Natural killer cell treated with Interleukin-12 subunit alpha and Interleukin-12 subunit beta and Interleukin-15 and Interleukin-18, amount 100 ng/mL, for 72 hours (primary cell): ENCODE measurements at regions not wholly inside any gene's neighbourhood (a gene's known extent, or its start where the extent isn't known, plus 50 kb on each side); places are given as distances from the start of the nearest gene placed in this dataset.

ENCODE experiments used
- ATAC-seq, 2 donors: fragments of 150-1000 bp; cut with Tn5 transposase in 1 of 2; sonication (Bioruptor Pico), chemical (Tn5 transposase) in 1 of 2; 2 replicates each; pipeline ENCODE4 v1.10.0; 2021
- DNase-seq: peaks from one replicate; pipeline ENCODE4 v3.0.0; 2022; ENCODE audit warnings: low spot score
- H3K27ac Mint-ChIP-seq, 2 donors: 1 replicate in 1 of 2; 2 replicates in 1 of 2; pipeline ENCODE4 v1.8.0; 2022; ENCODE audit warnings: mixed read lengths in 2 of 2, mild to moderate bottlenecking in 1 of 2, moderate library complexity in 1 of 2
- H3K27me3 Mint-ChIP-seq, 2 donors: 1 replicate in 1 of 2; 2 replicates in 1 of 2; pipeline ENCODE4 v1.8.0; 2022; ENCODE audit warnings: mixed read lengths in 2 of 2
- H3K36me3 Mint-ChIP-seq: one replicate; pipeline ENCODE4 v1.8.0; 2022; ENCODE audit warnings: mixed read lengths
- H3K4me1 Mint-ChIP-seq, 2 donors: 1 replicate in 1 of 2; 2 replicates in 1 of 2; pipeline ENCODE4 v1.8.0; 2022; ENCODE audit warnings: low read depth in 2 of 2, mixed read lengths in 2 of 2, mild to moderate bottlenecking in 1 of 2
- H3K4me3 Mint-ChIP-seq: one replicate; pipeline ENCODE4 v1.8.0; 2022; ENCODE audit warnings: mixed read lengths
- H3K9me3 Mint-ChIP-seq: 2 replicates; pipeline ENCODE4 v1.8.0; 2022; ENCODE audit warnings: mixed read lengths

DNA sequence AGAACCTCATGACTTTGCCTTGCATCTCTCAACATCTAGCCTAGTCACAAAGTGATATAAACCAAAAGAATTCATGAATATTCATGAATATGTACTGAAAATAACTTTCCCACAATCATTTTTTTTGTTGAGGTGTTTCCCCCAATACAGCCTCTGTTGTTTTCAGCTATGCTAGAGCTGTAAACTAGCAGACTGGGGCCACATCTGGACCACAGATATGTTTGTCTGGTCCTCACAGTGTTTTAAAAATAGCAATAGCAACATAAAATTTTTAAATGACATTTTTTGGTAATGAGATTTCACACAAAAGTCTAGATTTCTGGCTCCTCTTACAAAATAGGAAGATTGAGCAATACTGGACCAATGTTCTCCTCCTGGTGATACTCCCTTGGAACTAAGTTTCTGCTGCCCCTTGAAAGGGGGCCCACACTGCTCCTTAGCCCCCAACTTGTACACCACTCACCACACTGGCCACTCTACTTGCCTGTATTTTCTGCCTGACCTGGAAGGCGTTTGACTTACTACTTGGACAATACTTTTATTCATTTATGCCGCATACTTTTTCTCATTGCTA, 81.2 kb downstream of the BMP4 start:
- no peak for DNase-seq
- Mint-ChIP-seq H3K9me3 (peaks cover 12% of the 10 kb centered on the region), H3K36me3 (no peaks in the 10 kb centered on the region), H3K27me3 (no peaks in the 10 kb centered on the region), H3K4me1 (no peaks in the 10 kb centered on the region), H3K27ac (no peak overlapping the region), H3K4me3 (no peak overlapping the region)
- no peak for ATAC-seq

DNA sequence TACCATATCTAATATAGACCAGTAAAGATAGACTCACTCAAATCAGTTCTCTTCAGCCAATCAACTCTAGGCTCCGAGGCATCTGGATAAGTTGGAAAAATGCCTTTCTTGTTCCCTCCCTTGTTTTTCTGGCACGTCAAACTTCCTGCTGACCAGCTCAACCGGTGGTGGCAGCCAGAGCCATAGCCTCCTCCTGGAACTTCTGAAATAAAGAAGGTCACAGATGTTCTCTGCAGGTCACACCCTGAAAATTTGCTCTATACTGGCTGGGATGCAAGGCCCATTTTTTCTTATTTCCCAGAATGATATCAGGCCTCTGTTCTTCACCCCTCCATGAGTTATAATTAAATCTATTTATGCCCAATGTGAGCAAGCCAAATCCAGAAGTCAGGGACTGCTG, 81.9 kb downstream of the BMP4 start:
- no peaks in the 10 kb centered on the region for H3K4me1 Mint-ChIP-seq
- H3K4me3 Mint-ChIP-seq: no peak overlapping the region
- H3K27ac Mint-ChIP-seq: no peak overlapping the region
- H3K36me3 Mint-ChIP-seq: no peaks in the 10 kb centered on the region
- no peak for DNase-seq
- no peaks in the 10 kb centered on the region for H3K27me3 Mint-ChIP-seq
- H3K9me3 Mint-ChIP-seq: peaks cover 12% of the 10 kb centered on the region
- ATAC-seq: no peak

DNA sequence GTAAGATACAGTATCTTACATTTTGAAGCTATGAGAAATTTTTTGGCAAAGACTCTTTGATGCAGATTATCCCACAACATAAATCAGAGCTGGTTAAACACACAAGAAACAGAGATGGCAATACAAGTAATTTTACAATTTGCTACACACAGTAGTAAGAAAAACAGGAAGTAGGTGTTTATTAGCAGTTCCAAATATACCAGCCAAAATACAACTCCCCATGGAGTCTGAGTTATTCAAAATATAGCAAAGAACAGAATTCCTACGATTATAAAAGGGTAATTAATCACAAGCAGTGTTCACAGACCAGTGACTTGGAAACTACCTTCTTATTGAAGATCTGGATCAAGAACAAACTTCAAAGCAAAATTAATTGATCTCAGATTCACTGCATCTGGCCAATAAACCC, 83.9 kb downstream of the BMP4 start:
- H3K27ac Mint-ChIP-seq: no peak overlapping the region
- H3K4me3 Mint-ChIP-seq: no peak overlapping the region
- peaks cover 11% of the 10 kb centered on the region for H3K9me3 Mint-ChIP-seq
- no peaks in the 10 kb centered on the region for H3K27me3 Mint-ChIP-seq
- DNase-seq: no peak
- no peaks in the 10 kb centered on the region for H3K36me3 Mint-ChIP-seq
- no peak for ATAC-seq
- no peaks in the 10 kb centered on the region for H3K4me1 Mint-ChIP-seq

DNA sequence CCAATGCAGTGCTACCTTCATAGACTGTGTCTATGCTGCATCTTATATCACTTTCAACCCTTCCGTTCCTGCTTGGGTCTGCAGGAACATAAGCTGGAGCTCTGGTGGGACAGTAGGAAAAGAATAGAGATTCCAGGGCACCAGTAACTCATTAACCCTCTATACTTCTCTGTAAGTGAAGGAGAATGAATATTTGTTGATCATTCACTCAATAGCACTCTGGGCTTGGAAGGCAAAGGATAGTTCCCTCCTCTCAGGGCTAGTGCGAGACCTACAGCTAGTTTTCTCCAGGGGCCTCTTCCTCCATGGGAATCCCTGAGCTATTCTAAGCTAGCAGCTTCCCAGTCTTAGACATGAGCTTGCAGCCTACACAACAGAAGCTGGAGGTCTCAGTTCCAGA, 84.7 kb downstream of the BMP4 start:
- no peaks in the 10 kb centered on the region for H3K4me1 Mint-ChIP-seq
- ATAC-seq (no peak), DNase-seq (no peak)
- H3K27ac Mint-ChIP-seq: no peak overlapping the region
- peaks cover 7% of the 10 kb centered on the region for H3K9me3 Mint-ChIP-seq
- no peaks in the 10 kb centered on the region for H3K27me3 Mint-ChIP-seq
- no peaks in the 10 kb centered on the region for H3K36me3 Mint-ChIP-seq
- H3K4me3 Mint-ChIP-seq: no peak overlapping the region

DNA sequence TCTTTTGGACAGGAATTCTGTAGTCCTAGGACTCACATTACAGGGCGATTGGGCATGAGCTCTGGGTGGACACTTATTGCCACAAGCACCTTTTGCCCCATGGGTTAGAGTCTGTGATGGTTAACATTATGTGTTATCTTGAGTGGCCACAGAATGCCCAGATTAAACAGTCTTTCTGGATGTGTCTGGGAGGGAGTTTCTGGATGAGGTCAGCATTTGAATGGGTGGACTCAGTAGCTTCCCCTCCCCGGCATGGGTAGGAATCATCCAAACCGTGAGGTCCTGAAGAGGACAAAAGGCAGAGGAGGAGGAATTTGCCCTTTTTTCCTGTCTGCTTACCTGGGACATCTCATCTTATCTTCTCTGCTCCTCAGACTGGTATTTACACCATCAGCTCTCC, 85.6 kb downstream of the BMP4 start:
- H3K36me3 Mint-ChIP-seq: no peaks in the 10 kb centered on the region
- H3K27me3 Mint-ChIP-seq: no peaks in the 10 kb centered on the region
- no peaks in the 10 kb centered on the region for H3K4me1 Mint-ChIP-seq

DNA sequence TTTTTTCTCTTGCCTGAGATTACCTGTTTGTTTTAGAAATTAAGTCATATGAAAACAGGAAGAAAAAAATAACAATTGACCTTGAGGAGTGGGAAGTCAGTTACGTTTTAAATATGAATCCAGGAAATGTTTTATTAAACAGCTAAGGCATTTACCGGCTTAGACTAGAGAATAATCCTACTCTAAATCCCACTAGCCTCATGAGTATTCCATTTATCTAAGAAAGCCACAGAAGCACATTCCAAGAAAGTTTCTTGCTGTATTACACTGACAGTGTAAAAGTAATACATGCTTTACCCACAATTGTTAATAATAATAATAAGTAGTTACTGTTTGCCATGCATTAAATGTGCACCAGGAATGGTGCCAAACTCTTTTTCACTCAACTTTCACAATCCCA, 90.9 kb downstream of the BMP4 start:
- Mint-ChIP-seq H3K4me1 (no peaks in the 10 kb centered on the region), H3K9me3 (no peaks in the 10 kb centered on the region), H3K4me3 (no peak overlapping the region), H3K27me3 (no peaks in the 10 kb centered on the region), H3K27ac (no peak overlapping the region), H3K36me3 (no peaks in the 10 kb centered on the region)
- DNase-seq (no peak), ATAC-seq (no peak)

More for the DNA sequence above, 85.6 kb downstream of the BMP4 start:
- Mint-ChIP-seq H3K27ac (no peak overlapping the region), H3K4me3 (no peak overlapping the region), H3K9me3 (peaks cover 3% of the 10 kb centered on the region)
- ATAC-seq: no peak
- no peak for DNase-seq

DNA sequence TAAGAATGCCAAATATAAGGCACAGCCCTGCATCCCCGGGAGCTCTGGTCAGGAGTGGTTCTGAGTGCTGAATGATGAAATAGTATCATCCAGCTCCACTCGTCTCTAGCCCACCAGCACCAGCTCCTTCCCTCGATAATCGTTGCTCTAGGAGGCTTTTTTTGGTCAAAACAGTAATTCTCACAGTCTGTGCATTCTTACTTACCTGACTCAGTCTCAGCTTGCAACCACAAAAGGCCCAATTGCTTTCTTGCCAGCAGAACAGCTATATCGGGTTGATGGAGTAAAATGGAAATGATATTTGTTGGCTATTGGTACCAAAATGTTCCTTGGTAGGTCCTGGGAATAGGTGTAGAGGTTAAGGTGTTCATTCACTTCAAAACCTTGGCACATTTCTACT, 94.8 kb downstream of the BMP4 start:
- H3K27me3 Mint-ChIP-seq: no peaks in the 10 kb centered on the region
- DNase-seq (no peak), ATAC-seq (no peak)
- H3K4me1 Mint-ChIP-seq: no peaks in the 10 kb centered on the region
- no peaks in the 10 kb centered on the region for H3K36me3 Mint-ChIP-seq
- no peak overlapping the region for H3K27ac Mint-ChIP-seq
- H3K4me3 Mint-ChIP-seq: no peak overlapping the region
- peaks cover 3% of the 10 kb centered on the region for H3K9me3 Mint-ChIP-seq

DNA sequence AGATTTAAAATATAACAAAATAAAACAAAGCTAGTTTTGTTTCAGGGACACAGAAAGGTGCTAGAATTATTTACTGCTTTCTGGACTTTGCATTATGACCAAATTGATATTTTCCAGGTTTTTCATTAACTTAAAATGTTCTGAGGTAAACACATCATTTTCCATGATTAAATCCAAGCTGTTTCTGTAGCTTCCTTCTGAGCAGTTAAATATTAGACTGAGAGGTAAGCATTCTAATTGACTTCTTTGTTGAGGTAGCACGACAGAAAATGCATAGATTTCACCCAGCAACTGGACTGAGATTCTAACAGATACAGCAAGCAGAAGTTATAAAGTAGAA, 98.3 kb downstream of the BMP4 start:
- ATAC-seq: no peak
- no peak for DNase-seq
- Mint-ChIP-seq H3K27ac (no peak overlapping the region), H3K4me3 (no peak overlapping the region), H3K4me1 (no peaks in the 10 kb centered on the region), H3K36me3 (no peaks in the 10 kb centered on the region), H3K27me3 (no peaks in the 10 kb centered on the region), H3K9me3 (peaks cover 3% of the 10 kb centered on the region)

DNA sequence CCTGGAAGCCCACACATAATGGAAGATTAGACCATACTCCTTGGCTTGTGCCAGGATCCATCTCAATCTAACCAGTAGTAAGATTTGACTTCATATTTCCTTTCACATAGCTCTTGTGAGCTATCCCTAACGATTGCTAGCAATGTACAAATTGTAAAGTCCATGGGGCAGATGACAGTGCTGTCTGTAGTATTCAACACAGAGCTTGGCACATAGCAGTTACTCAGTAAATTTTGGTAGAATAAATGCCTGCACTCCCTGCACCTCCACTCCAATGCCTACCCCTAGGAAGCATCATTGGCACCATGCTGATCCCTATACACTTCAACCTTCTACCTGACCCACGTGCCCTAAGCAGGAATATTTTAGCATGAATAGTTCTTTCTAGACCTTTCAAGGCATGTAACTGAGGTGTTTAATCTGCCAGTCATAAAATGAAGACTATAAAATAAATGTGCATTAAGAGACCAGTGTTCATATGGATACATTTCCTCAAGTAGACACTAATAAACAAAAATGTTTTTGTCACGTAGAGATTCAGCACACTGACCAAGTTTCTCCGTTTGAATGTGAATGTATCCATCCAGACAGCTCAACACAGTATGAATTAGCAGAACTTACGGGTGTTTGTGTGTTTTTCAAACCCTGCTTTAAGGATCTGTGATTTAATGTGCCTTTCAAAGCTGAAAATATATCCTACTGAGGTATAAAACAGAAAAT, 98.8 kb downstream of the BMP4 start:
- Mint-ChIP-seq H3K27me3 (no peaks in the 10 kb centered on the region), H3K27ac (no peak overlapping the region), H3K4me1 (no peaks in the 10 kb centered on the region), H3K9me3 (peaks cover 3% of the 10 kb centered on the region), H3K4me3 (no peak overlapping the region), H3K36me3 (no peaks in the 10 kb centered on the region)
- ATAC-seq: no peak
- DNase-seq: no peak

DNA sequence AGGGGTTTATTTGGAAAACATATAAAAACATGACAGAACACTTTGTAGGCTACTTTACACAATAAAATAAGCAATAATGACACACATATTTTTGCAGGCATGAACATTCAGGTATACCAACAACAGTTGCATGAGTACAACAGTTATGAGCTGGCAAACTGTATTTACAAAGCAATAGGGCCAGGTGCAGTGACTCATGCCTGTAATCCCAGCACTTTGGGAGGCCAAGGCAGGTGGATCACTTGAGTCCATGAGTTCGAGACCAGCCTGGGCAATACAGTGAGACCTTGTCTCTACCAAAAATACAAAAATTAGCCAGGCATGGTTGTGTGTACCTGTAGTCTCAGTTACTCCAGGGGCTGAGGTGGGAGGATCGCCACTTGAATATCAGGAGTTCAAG, 101.1 kb downstream of the BMP4 start:
- Mint-ChIP-seq H3K36me3 (no peaks in the 10 kb centered on the region), H3K4me1 (no peaks in the 10 kb centered on the region), H3K27ac (no peak overlapping the region), H3K4me3 (no peak overlapping the region), H3K27me3 (no peaks in the 10 kb centered on the region), H3K9me3 (peaks cover 3% of the 10 kb centered on the region)
- ATAC-seq: no peak
- no peak for DNase-seq

DNA sequence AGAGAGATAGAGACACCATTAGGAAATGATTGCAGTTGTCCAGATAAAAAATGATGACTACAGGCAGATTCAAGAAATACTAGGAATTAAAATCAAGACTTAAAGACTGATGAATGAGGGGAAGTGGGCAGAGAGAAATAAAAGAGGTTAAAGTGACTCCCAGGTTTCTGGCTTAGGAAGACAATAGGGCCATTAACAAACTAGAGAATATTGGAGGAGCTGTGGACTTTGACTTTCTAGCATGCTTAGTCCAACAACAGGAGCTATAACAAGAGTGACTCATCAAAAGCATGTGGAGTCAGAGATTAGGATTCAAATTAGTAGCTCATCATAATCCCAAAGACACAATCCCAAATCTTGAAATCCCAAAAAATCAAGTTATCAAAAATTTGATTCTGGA, 101.5 kb downstream of the BMP4 start:
- H3K36me3 Mint-ChIP-seq: no peaks in the 10 kb centered on the region
- no peaks in the 10 kb centered on the region for H3K27me3 Mint-ChIP-seq
- no peaks in the 10 kb centered on the region for H3K4me1 Mint-ChIP-seq
- ATAC-seq (no peak), DNase-seq (no peak)
- H3K4me3 Mint-ChIP-seq: no peak overlapping the region
- no peak overlapping the region for H3K27ac Mint-ChIP-seq
- H3K9me3 Mint-ChIP-seq: peaks cover 7% of the 10 kb centered on the region

DNA sequence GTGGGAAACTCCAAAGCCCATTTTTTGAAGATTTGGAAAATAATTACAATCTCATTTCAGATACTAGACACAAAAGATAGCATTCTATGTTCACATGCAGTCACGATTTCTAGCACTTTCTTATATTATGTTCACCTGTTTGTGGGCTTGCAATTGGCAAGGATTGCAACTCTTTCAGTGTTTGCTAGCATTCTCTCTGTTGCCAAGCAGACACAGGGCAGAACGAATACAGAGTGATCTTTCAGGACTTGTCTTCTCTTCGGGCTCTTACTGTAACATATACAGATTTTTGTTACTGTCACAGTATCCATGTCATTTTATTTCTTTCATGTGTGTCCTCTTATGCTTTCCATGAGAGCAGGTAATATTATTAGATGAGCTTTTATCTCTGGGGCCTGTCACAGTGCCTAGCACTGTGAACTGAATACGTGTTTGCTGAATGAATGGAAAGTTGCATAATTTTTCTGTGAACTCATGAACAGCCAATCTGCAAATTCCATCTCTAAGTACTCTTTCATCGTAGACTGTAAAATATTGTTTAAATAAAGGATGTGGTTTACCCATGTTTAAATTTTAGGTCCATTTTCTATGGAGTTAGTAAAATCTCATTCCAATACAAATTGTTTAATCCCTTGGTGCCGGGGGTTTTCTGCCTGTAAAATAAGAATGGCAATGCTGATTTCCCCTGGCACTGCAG, 105.1 kb downstream of the BMP4 start:
- no peaks in the 10 kb centered on the region for H3K36me3 Mint-ChIP-seq
- no peaks in the 10 kb centered on the region for H3K4me1 Mint-ChIP-seq
- no peaks in the 10 kb centered on the region for H3K27me3 Mint-ChIP-seq

DNA sequence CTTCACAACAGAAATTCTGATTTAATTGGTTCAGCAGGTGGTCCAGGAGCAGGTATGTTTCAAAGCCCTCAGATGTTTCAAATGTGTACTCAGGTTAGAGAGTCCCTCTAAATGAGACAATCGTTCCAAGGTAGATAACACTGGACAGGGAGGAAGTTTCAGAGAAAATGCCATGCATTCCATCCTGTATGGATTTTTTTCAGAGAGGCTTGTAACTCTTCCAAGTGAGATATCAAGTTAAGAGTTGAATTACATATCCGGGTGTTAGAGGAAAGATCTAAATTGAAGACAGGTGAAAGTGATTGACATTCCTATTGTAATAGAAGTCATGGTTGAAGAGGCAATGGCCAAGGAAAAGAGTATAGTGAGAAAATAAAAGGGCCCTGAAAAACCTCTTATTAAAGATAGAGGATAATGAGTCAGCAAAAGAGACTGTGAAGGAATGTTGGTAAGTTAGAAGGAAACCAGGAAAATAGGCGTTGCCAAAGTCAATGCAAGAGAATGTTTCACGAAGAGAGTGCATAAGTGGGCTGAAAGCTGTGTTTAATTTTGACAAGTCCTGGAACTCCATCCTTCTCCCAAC, 105.8 kb downstream of the BMP4 start:
- Mint-ChIP-seq H3K27ac (no peak overlapping the region), H3K27me3 (no peaks in the 10 kb centered on the region), H3K4me3 (no peak overlapping the region), H3K36me3 (no peaks in the 10 kb centered on the region), H3K4me1 (no peaks in the 10 kb centered on the region), H3K9me3 (peaks cover 4% of the 10 kb centered on the region)
- ATAC-seq (no peak), DNase-seq (no peak)

More for the DNA sequence above, 105.1 kb downstream of the BMP4 start:
- Mint-ChIP-seq H3K27ac (no peak overlapping the region), H3K4me3 (no peak overlapping the region), H3K9me3 (peaks cover 4% of the 10 kb centered on the region)
- ATAC-seq (no peak), DNase-seq (no peak)

DNA sequence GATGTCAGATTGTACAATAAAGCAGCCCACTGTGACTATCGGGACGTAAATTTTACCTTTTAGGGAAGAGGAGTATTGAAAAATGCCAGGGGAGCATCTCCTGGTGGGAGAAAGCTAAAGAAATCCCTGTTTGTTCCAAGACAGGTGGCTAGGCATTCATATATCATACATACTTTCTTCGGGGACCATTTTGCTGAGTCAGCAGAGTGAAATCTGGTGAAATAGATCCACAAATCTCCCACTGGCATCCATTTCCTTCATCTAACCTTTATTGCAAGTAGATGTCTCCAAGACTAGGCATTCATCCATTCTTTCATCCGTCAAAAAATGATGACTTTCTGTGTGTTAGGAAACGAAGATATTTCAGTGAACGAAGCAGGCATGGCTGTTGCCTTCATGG, 107.1 kb downstream of the BMP4 start:
- Mint-ChIP-seq H3K36me3 (no peaks in the 10 kb centered on the region), H3K27ac (no peak overlapping the region), H3K4me3 (no peak overlapping the region), H3K27me3 (no peaks in the 10 kb centered on the region), H3K9me3 (peaks cover 4% of the 10 kb centered on the region), H3K4me1 (no peaks in the 10 kb centered on the region)
- ATAC-seq: no peak
- DNase-seq: no peak
